Inflammatory macrophage treated with lipopolysaccharide for 4 hours (primary cell): ENCODE measurements at regions not wholly inside any gene's neighbourhood (a gene's known extent, or its start where the extent isn't known, plus 50 kb on each side); places are given as distances from the start of the nearest gene placed in this dataset.
"Not testable (repeated sequence)": the region's sequence is repeated elsewhere in the genome, so short reads cannot be mapped to it uniquely, and the experiment has no call there.

Experiments used
- DNase-seq: peaks from one replicate; pipeline ENCODE4 v3.0.0-alpha.2; 2020

DNA sequence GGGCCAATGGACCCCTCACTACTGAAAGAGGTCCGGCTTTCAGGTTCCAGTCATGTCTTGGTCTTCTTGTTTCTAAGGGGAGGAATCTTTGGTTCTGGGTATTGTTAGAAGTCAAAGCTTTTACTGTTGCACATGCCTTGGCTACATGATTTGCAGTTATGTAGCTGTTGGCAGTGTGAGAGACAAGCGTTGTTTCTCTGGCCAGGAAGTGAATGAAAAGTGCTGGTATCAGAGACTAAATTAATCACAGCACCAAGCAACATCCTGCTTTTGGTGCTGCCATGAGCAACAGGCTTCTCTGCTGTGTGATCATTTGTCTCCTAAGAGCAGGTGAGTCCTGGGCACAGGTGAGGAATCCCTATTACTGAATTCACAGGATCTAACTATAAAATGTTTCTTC is 100.1 kb upstream of the PRSS3 start:
- DNase-seq, result no peak

DNA sequence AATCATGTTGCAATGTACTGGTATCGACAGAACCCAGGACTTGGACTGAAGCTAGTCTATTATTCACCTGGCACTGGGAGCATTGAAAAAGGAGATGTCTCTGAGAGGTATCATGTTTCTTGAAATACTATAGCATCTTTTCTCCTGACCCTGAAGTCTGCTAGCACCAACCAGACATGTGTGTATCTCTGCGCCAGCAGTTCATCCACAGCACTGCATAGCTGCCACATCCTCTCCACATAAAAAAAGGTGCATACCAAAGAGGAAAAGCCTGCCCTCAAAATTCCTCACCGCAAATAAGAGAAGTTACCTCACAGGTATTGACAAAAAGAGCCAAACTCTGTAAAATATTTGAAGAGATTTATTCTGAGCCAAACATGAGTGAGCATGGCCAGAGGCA is 99.5 kb upstream of the PRSS3 start:
- no peak for DNase-seq

- DNase-seq, result peak; percentile 52
These were observed 98.2 kb upstream of the PRSS3 start for GRCh38 chr9:33697171-33697570.

GRCh38 chr9:33698267-33698666 is 97.1 kb upstream of the PRSS3 start:
- DNase-seq, result no peak

DNA sequence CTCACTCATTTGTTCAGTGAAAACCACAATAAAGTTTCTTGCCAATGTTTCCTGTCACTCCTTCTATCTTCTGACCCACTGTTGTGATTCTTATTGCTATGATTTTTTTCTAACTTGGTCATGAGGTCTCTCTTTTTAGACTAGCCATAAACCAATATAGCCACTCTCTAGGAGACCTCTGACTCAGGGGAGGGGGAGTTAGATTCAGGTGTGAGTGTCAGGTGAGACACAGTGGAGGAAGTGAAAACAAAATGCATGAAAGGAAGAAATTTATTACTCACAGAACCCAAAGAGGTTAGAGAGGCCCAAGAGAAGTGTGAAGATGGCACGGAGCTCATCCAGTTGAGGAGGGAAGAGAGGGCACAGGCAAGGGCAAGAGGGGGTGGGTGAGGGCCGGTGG is 94.4 kb upstream of the PRSS3 start:
- DNase-seq, result not testable (repeated sequence)

GRCh38 chr9:33703430-33704102 is 91.8 kb upstream of the PRSS3 start:
- peak; percentile 66 for DNase-seq

GRCh38 chr9:33705440-33705839 is 89.9 kb upstream of the PRSS3 start:
- DNase-seq, result not testable (repeated sequence)

GRCh38 chr9:33708441-33708840 is 86.9 kb upstream of the PRSS3 start:
- no peak for DNase-seq

GRCh38 chr9:33709269-33709668 is 86.1 kb upstream of the PRSS3 start:
- DNase-seq, result no peak

DNA sequence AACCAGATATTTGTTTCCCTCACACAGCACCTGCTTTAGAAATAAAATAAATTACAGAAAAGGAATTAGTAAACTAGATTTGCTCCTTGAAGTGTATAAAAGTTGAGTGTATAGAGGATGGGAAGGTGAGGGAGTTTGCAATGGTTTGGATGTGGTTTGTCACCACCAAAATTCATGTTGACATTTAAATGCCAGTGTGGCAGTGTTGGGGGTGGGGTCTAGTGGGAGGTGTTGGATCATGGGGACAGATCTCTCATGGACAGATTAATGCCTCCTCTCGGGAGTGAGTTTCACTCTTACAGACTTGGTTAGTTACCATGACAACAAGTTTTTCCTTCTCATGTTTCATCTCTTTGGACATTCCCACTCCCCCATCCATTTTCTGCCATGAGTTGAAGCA is 83.9 kb upstream of the PRSS3 start:
- DNase-seq, result not testable (repeated sequence)

GRCh38 chr9:33714989-33715388 is 80.4 kb upstream of the PRSS3 start:
- DNase-seq, result peak; percentile 68

DNA sequence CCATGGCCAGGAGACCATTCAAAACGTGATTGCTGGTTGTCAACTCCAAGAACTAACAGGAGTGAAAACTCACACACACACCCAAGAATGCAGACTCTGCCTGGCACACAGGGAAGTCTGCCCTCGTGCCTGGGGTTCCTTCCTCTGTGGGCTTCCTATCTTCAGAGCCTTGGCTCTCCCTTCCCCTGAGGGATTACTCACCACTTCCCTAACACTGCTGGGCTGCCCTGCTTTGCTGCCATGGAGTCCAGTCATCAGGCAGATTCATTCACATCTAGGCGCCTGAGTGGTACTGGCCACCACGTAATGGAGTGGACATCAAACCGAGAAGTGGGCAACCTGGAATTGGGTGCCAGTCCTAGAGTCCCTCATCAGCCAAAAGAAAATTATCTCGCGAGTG is 76.4 kb upstream of the PRSS3 start:
- DNase-seq, result peak; percentile 83

GRCh38 chr9:33719581-33720374 is 75.6 kb upstream of the PRSS3 start:
- peak; percentile 18 for DNase-seq

GRCh38 chr9:33721674-33722358 is 73.5 kb upstream of the PRSS3 start:
- DNase-seq, result peak; percentile 70

DNA sequence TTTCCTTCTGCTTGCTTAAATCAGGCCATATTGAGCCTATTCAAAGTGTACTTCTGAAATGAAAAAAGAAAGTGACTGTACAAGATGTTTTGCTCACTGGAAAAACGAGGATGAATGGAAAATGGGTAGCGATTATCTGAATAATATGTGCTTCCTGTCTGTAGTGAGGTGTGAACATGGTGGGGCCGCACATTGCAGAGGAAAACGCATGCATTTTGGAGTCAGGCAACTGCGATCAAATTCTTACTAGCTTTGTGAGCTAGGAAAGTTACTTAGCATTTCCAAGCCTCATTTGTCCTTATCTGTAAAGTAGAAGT is 73.0 kb upstream of the PRSS3 start:
- no peak for DNase-seq

- no peak for DNase-seq
These were observed 66.7 kb upstream of the PRSS3 start for GRCh38 chr9:33728613-33729012.

GRCh38 chr9:33731142-33731541 is 64.2 kb upstream of the PRSS3 start:
- DNase-seq, result no peak

DNA sequence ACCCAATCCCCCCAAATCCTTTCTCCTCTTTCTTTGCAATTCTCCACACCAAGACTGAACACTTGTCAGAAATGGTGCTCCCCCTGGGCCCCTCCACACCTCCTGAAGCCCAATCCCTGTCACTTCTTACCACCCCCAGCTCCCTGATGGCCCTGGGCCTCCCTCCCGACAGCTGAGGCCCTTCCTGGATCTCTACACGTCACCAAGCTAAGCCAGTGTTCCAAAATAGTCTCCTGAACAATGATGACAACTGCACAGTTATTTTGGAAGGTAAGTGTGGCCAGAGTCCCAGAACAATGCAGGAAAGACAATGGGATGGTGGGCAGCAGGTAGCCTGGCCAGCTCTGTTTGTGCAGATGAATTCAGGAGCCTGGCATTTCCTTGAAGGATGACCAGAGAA is 63.7 kb upstream of the PRSS3 start:
- DNase-seq, result no peak

- DNase-seq, result not testable (repeated sequence)
These were observed 61.0 kb upstream of the PRSS3 start for GRCh38 chr9:33734247-33734940.

DNA sequence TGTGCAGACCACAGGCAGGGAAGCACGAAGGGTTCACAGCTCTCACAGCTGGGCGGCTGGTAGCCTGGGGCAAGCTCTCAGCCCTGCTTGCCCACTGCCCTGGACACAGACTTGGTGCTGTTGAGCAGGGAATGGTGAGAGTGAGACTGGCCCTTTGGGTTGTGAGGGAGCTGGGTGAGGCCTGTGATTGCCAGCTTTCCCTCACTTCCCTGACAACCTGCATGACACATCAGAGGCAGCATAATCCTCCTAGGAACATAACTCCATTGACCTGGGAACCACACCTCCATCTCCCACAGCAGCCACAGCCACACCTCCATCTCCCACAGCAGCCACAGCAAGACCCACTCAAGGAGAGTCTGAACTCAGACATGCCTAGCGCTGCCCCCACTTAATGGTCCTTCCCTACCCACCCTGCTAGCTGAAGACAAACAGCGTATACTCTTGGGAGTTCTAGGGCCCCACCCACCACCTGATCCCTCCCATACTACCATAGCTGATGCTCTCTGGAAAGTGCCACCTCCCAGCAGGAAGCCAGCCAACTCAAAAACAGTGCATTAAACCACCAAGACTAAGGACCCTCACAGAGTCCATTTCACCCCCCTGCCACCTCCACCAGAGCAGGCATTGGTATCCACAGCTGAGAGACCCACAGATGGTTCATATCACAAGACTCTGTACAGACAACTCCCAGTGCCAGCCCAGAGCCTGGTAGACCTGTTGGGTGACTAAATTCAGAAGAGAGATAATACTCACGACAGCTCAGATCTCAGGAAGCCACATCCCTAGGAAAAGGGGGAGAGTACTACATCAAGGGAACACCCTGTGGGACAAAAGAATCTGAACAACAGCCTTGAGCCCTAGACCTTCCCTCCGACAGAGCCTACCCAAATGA is 60.2 kb upstream of the PRSS3 start:
- DNase-seq, result not testable (repeated sequence)

GRCh38 chr9:33737811-33738606 is 57.4 kb upstream of the PRSS3 start:
- DNase-seq, result peak; percentile 53

DNA sequence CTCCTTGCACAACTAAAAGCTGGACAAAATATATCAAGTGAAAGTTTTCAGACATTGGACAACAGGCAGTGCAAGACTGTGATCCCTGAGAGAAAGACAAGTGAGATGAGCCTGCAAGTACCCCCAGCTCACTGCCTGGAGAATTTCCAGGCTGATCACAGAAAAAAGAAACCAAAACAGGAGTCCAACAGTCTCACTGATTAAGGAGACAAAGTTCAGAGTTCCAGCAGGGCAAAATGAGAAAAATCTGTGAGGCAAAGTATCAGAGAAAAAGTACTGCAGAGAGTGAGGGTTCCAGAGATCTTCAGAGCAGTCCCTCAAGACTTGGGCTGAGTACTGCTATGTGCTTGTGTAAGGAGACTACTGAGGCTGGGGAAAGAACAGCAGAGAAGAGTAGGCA is 56.0 kb upstream of the PRSS3 start:
- no peak for DNase-seq
